GM12892 (cell line): ENCODE measurements at regions not wholly inside any gene's neighbourhood (a gene's known extent, or its start where the extent isn't known, plus 50 kb on each side); places are given as distances from the start of the nearest gene placed in this dataset.
A peak's percentile ranks its signal among the peaks of the same experiment; 100 is the strongest.
"Not testable (repeated sequence)": the region's sequence is repeated elsewhere in the genome, so short reads cannot be mapped to it uniquely, and the experiment has no call there.

Experiments
- DNase-seq: peaks from one replicate; pipeline ENCODE4 v3.0.0; 2011; ENCODE audit not compliant: insufficient read length
- FAIRE-seq: peaks from 2 replicates; lab custom pipeline; 2011; peaks lifted over from hg19 to GRCh38; lab: Jason Lieb, UNC
- POLR2A ChIP-seq: IDR thresholded peaks from 2 replicates; pipeline ENCODE4 v1.6.1; 2011; ENCODE audit warnings: low read depth, low read length, control low read depth
- POLR2AphosphoS5 ChIP-seq: IDR thresholded peaks from 2 replicates; pipeline ENCODE4 v1.6.1; 2011; ENCODE audit warnings: low read depth, low read length, control low read depth
- TAF1 ChIP-seq: IDR thresholded peaks from 2 replicates; pipeline ENCODE4 v1.6.1; 2011; ENCODE audit warnings: low read depth, mild to moderate bottlenecking, control low read depth, low read length, borderline replicate concordance

DNA sequence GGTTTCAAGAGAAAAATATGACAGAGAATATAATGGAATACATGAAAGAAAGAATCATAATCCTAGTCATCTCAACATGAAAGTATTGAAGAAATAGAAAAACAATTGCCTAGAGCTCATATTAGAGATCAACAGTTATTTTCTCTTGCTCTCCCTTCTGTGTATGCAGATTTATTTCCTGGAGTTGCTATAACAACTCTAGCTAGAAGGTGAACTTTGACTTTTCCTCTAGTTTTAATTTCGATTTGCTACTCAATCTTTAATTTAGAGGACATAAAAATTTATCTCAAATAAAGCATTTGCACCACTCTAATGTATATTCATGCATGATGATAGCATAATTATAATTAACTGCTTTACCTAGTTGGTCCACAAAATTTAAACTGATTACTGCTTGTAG lies 84.6 kb upstream of the PICALM start:
- TF ChIP-seq POLR2AphosphoS5 (no peak), POLR2A (no peak), TAF1 (no peak)
- FAIRE-seq (no peak), DNase-seq (no peak)

DNA sequence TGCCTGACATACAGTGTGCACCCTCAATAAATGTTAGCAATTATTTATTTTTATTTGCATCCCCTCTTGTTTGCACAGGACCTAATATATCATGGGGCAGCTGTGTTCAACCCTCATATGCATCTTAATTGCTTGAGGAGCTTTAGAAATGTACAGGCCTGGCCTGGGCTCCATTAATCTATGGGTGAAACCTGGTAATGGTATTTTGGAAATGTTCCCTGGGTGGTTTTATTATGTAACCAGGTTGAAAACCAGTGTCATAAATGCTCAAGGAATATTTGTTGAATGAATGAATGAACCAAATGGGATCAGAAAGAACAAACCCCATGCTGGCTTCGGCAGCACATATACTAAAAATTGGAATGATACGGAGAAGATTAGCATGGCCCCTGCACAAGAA lies 84.0 kb upstream of the PICALM start:
- FAIRE-seq (no peak), DNase-seq (no peak)
- TF ChIP-seq POLR2A: no peak
- no peak for TF ChIP-seq TAF1
- no peak for TF ChIP-seq POLR2AphosphoS5

DNA sequence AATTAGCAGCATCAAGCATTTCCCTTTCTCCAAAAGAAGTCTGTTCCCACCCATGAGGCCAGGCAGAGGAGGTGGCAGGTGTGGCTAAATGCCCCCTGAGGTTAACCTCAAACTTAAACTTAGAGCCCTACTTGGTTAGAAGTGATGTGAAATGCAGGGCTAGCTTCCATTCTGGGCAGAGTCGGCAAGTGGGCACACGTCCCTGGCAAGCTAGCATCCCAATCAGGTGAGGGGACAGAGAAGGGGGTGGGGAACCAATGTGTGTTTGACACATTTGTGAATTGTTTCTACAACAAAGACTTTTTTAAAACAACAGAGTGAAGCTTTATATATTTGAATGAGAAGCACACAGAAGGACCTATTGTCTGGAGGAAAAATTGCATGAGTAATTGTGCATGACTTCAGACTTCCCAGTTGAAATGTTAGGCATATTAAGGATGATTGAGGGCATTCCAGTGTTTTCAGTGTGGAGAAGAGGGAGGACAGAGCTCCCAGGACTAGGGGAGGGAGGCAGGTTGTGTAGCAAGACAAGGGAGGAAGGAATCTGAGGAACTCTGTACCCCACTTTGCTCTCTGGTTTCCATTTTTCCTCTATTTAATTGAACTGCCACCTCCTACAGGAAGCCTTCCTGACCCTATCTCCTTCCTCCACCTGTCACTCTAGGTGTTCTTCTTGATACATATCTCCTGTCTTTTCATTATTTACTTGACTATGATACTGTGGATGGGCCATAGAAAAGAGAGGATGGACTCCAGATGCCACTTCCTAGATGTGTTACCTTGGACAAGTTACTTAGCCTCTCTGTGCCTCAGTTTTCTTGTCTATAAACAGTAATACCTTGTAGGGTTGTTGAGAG lies 83.3 kb upstream of the PICALM start:
- DNase-seq (no peak), FAIRE-seq (peak; percentile 82)
- no peak for TF ChIP-seq POLR2AphosphoS5
- no peak for TF ChIP-seq POLR2A
- TF ChIP-seq TAF1: no peak

DNA sequence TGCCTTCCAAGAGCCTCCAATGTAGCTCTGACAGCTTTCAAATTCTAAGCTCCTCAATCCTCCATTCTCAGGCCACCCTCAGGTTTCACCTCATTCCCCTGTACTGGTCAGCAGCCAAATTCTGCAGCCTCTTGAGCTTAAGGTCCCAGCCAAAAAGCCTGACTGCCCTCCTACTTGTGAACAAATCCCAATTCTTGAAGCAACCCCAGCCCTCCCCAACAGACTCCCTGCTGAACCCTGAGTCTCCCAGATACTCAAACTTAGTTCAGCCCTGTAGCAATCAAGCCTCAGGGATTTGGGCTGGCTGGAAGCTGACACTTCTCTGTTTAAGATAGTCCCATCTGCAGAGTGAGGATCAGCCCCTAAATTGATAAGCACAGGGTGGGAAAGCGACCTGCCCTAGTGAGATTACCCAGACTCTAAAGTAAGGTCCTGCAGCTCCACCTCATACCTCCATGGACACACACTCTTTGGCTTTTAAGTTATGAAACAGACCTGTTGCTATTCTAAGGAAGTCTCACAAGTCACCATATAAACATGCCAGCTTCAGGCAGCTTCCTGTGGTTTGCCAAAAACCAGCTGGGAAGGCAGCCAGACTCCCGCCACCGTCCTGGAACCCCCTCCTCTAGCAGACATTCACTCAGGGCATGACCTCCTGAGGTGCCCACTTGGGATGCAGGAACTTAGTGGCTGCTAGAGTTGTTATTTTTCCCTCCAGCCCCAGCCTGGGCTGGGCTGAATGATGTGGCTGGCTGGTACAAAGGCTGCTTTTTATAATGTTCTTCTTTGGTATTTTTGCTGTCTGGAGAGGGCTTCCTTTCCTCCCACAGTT lies 82.5 kb upstream of the PICALM start:
- FAIRE-seq (peak; percentile 38), DNase-seq (no peak)
- TF ChIP-seq POLR2A (no peak), TAF1 (no peak), POLR2AphosphoS5 (no peak)

DNA sequence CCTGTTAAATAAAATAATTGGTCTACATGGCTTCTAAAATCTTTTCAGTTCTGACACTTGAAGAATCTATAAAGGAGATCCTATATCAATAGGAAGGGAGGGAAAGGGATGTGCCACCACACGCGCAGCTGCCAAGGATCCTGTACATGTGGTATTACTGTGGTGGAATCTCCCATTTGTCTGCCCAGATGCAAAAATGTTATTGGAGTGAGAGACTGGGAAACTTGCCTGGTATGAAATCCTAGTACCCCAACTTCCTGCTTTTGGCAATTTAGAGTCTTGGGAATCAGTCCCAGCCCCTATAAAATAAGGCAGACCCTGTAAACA lies 81.9 kb upstream of the PICALM start:
- DNase-seq (no peak), FAIRE-seq (no peak)
- TF ChIP-seq POLR2AphosphoS5 (no peak), TAF1 (no peak), POLR2A (no peak)

DNA sequence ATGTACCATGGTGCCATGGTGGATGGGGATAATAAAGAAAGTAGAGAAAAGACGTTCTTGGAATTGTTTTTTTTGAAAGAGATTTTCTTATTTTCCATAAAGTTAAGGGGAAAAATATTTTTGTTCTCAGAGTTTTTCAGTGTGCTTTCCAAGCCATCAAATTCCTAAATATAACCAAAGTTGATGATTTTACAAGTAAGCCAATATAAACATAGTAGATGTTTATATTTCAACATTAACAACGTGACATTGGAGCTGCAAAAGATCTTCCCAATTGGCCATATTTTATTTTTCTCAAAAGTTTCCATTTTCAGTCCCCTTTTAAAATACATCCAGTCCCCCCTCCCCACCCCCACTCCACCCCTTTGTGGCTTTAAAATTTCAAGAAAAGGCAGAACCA lies 80.9 kb upstream of the PICALM start:
- TF ChIP-seq POLR2A (no peak), TAF1 (no peak), POLR2AphosphoS5 (no peak)
- no peak for FAIRE-seq
- no peak for DNase-seq

DNA sequence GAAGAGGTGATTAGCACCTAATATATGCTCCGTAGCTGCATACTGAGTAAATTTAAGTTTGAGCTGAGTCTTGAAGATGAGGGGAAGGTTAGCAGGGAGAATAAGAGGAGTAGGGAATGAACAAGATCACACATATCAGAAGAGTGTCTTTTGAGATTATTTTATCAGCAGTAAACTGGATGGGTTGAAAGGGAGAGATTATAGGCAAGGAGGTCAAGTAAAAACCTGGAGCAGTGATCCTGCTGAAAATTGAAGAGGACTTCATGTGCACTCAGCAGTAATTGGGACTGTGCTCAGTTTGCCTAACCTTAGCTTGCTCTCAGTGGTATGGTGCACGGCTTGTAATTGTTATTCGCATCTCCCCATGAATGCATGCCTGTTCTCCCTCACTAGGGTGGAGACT lies 79.5 kb upstream of the PICALM start:
- DNase-seq: no peak
- no peak for TF ChIP-seq TAF1
- no peak for TF ChIP-seq POLR2A
- TF ChIP-seq POLR2AphosphoS5: no peak
- peak; percentile 64 for FAIRE-seq

DNA sequence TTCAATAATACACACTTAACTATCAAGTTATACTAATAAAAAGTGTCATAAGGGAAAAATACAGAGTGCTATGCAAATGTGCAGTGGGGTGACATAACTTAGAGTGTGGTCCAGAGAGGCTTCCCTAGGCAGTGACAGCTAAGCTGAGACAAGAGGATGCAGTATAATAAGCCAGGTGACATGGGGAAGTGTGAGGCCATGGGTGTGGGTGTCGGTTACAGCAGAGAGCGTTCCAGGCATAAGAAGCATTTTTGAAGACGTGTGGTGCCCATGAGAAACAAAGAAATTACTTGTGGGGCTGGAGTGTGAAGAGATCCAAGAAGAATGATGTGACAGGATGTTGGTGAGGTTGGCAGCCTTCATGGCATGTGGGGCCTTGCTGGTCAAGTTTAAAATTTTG lies 78.1 kb upstream of the PICALM start:
- TF ChIP-seq TAF1 (no peak), POLR2AphosphoS5 (no peak), POLR2A (no peak)
- no peak for DNase-seq
- FAIRE-seq: no peak

DNA sequence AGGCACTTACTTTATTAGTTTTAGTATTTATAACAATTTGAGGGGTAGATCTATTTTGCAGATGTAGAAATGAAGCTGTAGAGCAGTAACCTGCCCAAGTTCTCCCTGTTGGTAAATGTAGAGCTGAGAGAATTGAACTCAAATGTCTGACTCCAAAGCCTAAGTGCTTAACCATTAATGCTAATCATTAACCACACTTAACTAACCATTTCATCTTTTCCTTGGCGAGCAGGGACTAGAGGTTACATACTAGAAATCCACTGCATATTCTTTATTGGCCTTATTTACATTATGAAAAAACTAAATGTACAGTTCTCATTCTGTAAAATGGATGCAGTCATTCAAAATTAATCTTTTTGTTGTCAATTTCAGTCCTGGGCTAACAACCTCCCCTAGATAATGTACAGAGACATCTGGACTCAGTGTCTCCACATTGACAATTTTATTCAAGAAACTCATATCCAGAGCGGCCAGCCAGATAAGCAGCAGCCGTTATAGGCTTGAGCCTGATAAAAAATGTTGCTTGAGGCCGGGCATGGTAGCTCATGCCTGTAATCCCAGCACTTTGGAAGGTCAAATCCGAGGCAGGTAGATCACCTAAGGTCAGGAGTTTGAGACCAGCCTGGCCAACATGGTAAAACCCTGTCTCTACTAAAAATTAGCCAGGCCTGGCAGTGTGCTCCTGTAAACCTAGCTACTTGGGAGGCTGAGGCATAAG lies 76.7 kb upstream of the PICALM start:
- DNase-seq (no peak), FAIRE-seq (no peak)

DNA sequence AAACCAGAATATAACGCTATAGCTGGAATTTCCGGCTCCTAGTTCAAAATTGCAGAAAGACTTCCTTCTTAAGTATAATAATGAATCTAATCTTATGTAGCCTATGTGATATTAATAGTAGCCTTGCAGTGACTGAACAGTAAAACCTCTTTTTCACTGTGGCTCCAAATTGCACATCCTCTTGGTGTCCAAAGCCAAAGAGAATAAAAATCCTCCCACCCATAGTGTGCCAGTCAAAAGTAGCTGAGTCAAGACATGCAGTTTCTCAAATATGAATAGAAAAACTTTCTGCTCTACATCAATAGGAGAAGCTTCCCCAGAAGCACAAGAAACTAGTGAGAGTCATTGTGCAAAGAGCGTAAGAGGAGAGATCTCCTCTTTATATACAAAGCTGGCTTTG lies 76.0 kb upstream of the PICALM start:
- no peak for FAIRE-seq
- DNase-seq: no peak
- no peak for TF ChIP-seq POLR2A
- no peak for TF ChIP-seq POLR2AphosphoS5
- no peak for TF ChIP-seq TAF1

More for the DNA sequence above, 76.7 kb upstream of the PICALM start:
- TF ChIP-seq POLR2AphosphoS5 (no peak), TAF1 (no peak)

DNA sequence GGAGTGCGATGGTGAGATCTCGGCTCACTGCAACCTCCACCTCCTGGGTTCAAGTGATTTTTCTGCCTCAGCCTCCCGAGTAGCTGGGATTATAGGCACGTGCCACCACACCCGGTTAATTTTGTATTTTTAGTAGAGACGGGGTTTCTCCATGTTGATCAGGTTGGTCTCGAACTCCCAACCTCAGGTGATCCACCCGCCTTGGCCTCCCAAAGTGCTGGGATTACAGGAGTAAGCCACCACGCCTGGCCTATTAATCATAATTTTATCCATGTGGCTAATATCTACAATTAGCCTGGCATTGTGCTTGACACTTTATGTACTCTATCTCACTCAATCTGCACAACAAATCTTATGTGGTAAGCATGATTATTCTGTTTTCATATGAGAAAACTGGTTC lies 75.2 kb upstream of the PICALM start:
- DNase-seq, FAIRE-seq: not testable (repeated sequence)
